ENCODE measurements at regions not wholly inside any gene's neighbourhood (a gene's known extent, or its start where the extent isn't known, plus 50 kb on each side); places are given as distances from the start of the nearest gene placed in this dataset.

DNA sequence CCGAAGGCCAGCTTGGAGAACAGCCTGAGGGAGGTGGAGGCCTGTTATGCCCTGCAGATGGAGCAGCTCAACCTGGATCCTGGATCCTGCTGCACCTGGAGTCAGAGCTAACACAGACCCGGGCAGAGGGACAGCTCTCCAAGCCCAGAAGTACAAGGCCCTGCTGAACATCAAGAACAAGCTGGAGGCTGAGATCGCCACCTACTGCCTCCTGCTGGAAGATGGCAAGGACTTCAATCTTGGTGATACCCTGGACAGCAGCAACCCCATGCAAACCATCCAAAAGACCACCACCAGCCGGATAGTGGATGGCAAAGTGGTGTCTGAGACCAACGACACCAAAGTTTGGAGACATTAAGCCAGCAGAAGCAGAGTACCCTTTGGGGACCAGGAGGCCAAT is 223.5 kb upstream of the ID4 start:
- no peak for DNase-seq (ENCODE audit: low read depth)

DNA sequence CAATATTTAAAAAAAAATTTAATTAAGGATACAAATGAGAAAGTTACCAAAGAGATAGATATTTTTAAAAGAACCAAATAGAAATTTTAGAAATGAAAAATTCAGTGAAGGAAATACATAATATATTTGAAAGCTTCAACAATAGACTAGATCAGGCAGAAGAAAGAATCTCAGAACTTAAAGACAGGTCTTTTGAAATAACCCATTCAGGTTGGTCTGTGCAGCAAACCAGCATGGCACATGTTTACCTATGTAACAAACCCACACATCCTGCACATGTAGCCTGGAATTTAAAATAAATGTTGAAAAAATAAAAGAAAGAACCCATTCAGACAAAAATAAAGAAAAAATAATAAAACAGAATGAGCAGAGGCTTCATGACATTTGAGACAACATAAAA is 221.1 kb upstream of the ID4 start:
- DNase-seq (ENCODE audit: low read depth), result no peak

DNA sequence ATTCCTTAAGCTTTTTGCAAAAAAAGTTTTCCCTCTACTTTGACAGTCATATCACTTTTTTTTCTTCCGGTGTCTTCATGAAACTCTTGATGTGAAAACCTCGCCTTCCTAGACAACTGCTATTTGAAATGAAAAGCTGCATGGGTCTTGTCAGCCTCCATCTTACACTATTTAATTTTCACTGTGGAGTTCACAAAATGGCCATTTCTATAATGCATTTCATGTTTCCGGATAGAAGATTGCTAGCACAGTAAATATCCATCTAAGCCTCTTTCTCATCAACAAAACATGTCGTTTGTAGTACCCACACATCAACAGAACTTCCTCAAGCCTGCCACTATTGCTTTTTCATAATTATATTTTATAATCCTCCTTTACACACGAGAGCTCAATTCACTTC is 204.9 kb upstream of the ID4 start:
- no peak for DNase-seq (ENCODE audit: low read depth)

DNA sequence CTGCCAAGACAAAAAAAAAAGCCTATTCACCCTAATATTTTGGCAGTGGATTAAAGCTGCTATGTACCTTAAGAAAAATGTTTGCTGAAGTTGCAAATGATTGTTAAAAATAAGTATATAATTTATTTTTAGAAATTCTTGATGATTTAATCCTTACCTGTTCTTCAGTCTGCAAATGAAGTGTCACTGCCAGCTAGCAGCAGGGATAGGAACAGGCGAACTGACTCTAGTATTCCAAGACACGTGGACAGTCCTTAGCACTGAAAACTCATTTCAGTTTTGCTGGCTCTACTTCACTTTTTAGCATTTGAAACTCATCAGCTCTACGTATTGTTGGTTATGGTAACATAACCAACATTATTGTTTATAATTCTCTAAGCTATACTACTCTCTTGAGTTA is 204.4 kb upstream of the ID4 start:
- no peak for DNase-seq (ENCODE audit: low read depth)

DNA sequence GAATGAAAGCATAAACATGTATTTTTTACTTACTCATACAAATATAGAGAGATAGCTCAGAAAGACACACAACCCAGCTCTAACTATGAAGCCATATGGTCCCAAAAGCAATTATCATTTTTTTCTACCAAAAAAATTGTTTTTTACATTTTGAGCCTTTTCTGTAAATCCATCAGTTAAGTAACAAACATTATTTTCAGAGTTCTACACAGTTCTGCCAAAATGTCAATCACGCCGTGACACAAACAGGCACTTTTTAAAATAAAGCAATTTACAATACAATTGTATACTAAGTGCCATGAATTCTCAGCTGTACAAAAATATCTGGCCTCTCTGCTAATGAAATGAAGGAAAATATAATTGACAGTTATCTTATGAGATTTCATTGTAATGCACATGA is 201.4 kb upstream of the ID4 start:
- no peak for DNase-seq (ENCODE audit: low read depth)

DNA sequence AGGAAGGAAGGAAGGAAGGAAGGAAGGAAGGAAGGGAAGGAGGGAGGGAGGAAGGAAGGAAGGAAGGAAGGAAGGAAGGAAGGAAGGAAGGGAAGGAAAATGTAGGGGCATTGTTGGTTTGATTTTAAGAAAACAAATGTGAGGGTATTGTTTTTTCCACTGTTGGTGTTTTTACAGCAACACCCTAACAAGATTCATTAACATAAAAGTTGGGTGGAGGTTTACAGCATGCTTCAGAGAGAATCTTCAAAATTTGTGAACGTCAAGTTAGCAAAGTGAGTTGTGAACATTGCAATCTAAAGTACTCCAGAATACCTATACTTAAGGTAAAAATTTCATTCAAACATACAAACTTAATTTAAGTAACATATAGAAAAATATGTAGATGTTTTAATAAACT is 200.2 kb upstream of the ID4 start:
- no peak for DNase-seq (ENCODE audit: low read depth)

DNA sequence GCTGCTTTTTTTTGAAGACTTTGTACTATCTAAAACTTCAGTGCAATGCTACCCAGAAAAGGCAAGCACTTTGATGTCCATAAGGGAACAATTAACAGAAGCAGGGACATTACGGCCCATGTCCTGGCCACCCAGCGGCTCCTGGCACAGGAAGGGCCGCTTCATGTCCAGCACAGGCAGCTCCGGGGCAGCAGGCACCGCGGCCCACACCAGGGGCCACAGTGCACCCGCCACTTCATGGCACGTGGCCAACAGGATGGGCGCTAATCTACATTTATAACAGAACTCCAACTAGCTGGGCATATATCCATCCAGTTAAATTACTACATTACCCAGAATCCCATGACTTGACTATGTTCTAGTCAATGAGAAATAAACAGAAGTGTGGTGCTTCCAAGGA is 198.2 kb upstream of the ID4 start:
- no peak for DNase-seq (ENCODE audit: low read depth)

DNA sequence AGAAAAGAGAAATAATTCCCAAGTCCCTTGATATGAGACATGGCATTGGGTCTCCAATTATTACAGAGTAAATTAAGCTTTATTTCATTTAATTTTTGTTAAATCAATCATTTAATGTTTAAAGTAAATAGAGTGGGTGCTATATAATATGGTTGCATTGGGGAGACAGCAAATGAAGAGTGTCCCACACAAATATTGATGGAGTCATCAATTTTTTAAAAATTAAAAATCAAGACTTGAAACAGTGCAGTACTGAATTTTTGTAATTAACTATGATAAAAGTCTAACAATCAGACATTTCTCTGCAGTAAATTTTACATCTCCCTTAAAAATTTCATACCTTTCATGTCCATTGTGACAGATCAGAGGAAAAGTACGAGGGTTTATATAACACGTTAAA is 193.9 kb upstream of the ID4 start:
- no peak for DNase-seq (ENCODE audit: low read depth)

DNA sequence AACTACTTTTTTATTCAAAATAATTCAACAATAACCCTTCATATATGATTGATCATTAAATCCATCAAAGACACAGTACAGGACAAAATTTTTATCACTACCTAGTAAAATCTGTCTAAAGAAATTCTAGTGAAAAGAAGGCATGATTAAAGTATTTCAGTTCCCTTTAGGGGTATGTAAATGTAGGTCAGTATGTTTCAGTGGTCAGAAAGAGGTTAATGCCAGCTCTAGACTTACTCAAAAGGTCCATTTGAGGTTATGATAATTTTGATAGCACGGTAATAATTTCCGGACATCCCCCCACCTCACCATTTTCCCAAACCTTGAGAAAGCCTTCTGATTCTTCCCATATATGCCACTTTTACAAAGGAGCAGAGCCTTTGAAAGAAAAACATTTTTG is 193.5 kb upstream of the ID4 start:
- DNase-seq (ENCODE audit: low read depth), result no peak

DNA sequence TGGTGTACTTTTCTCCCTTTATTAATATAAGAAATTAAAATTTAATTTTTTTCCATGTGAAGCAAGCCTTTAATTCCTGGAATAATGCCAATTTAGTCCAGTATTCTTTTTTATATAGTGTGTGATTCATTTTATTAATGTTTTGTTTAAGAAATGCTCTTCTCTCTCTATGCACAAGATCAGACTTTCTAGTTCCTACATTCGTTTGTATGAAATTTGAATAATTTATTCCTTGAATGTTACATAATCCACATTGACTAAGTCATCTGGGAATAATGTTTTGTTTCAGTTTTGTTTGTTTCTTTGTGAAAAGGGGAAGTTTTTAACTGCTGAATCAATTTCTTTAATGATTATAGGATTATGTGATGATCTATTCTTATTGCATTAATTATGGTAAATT is 181.4 kb upstream of the ID4 start:
- no peak for DNase-seq (ENCODE audit: low read depth)

DNA sequence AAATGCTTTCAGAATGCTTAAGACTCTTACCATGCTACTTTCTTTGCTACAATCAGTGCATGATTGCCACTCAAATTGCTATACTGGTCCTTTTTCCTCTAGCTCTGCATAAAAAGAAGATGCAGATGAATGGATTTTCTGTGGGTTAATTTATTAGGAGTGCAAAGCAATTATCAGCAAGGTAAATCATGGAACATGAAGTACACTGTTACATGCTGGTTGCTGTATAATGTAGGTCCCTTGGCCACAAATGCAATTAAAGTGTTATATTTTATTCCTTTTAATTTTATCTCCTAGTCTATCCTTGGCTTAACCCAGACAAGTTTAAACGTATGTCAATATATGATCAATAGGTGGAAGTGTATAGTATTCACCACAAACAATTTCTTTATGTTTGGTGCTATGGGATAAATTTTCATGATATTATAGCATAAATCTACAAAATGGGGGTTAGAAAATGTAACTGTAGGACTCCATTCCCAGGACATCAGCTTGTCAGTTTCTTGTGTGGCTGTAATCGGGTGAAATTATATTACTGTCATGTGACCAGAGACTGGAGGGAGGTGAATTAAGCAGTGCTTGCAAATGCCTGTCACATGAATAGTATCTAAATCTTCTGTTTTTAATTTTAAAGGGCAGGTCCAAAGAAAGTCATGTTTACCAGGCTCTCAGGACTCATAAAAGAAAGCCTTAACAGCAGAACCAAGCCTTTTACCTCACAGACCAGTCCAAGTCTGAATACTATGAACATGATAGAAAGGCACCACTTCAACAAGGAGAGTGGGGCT is 176.9 kb upstream of the ID4 start:
- no peak for DNase-seq (ENCODE audit: low read depth)

DNA sequence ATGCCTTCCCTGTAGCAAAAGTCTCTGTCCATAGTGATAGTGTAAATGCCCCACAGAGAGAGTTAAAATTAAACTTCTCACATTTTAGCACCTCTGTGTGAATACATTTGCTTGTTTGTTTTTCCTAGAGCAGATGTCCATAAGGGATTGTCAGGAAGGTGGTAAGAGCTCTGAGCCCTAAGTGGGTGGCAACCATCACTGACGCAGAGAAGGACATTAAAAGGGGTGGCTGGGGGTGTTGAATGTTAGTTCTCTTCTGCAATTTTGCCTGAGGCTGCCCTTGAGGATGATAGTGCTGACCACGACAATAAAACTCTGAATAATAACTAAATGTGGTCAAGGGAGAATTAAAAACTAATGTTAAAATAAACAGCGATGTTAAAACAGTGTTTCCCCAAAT is 174.3 kb upstream of the ID4 start:
- DNase-seq (ENCODE audit: low read depth), result no peak

DNA sequence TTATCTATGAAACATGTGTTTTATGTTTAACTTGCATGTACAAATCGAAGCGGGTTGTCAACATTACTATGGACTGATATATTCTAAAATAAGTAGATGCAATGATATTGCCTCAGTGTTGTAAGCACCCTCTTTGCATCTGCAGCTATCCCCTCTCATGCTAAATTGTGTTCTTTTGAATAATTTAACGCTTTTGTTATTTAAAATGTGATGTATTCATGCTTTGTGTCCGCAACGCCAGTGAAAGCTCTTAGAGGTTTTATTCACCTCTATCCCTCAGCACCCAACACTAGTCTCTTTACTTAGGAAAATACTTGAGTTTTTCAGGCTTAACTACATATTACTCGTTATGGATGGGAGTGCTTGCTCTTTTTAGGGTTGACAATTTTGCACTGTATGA is 173.7 kb upstream of the ID4 start:
- DNase-seq (ENCODE audit: low read depth), result no peak

DNA sequence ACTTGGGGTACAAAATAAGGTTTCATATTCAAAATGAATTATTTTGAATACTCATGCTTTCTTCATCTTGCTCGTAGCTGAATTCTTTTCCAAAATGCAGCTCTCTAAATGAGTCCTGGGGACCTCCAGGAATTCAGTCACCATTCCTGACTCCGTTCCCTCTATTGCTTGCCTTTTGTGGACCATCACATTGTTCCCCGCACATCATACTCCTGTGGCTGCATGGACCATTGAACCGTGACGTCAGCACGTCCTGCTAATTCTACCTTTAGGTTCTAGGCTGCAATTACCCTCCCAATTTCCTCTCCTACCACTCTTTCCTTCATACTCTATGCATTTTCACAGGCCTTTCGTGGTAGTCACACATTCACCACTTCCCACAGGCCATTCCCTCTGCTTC is 173.1 kb upstream of the ID4 start:
- no peak for DNase-seq (ENCODE audit: low read depth)

DNA sequence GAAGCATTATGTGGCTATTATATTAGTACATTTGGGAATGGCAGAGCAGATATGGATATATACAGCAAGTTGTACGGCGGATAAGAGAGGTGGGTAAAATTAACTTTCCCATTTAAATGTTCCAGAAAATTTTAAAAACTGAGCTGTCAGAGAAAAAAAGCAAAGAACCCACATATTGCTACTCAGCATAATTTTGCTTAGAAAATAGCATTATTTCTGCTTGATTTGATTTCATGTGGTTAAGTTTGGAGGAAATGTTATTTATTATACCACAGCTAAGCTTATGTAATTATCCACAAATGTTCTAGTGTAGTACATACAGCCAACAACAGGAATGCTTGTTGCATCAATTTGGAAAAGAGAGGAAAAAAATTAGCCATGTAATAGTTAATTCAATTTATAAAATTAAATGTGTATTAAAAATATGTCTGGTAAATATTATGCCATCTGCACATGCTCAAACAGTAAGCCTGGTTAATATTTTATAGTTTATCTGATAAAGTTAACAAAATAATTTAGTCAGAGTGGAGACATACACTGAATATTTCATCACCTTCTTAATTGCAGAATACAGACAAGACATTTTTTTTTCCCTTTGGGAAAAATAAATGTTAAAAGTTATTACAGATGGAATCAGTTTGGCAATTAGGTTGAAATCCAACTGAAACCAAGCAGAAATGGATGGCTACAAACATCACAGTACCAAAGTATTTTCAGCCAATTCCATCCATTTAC is 172.1 kb upstream of the ID4 start:
- DNase-seq (ENCODE audit: low read depth), result no peak

DNA sequence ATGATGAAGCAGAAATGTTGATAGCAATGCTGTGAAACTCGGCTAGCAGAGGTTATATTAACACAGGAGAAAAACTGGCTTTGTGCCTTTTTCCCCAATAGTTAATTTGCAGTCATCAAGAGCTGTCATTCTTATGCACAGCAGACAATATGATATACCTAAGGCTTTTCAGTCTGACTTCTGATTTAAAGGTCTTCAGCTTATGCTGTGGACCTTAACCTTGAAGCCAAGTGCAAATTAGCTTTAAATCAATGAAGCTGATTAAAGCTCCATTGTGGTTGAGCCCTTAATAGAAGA is 171.6 kb upstream of the ID4 start:
- no peak for DNase-seq (ENCODE audit: low read depth)

DNA sequence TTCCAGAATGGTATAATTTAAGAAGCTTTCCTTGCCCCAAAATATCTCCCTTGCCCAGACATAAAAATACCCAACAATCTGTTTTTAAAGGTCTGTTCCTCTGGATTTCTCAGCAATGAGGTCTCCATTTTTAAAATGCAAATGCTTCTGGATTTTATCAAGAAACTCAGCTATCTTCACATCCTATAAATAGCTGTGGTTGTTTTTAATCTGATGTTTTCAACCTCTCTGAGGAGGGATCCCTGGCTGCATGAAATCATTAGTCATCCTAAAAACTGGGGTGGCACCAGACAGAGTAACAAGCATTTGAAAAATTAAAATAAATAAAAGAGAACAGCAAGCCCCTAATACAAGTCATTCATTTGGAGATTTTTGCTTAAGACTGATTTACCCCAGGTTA is 168.5 kb upstream of the ID4 start:
- no peak for DNase-seq (ENCODE audit: low read depth)

DNA sequence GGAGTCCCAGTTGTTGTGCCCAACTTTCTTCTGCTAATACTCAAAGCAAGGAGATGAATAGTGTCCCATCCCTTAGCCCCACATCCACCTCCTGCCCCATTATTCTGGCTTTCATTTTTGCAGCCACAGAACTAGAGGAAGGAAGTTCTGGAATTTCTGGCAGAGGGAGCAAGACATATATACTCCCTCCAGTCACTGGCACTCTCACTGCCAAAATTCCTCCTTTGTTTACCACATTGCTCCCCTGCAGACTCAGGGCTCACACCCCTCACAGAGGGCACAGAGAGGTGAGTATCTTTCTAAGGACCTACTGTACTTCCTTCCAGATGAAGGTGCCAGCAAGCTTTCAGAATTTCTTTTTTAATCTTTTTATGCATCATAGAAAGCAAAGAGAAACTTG is 168.0 kb upstream of the ID4 start:
- DNase-seq (ENCODE audit: low read depth), result no peak

DNA sequence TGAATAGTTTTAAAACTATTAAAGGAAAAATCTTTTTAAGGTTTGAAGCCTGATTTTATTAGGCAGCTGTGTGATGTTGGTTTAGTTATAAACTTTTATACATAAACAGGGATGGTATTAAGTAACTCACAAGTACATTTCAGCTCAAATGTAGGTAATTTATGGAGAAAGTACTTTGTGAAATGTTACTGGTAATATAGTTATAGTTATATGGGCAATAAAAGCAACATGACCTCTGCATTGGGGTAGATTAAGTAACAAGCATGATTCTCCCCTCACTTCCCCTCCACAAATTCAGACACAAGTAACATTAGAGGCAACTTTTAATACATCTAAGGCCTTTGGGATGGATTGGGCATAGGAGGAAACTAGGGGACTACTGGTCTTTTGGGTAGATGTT is 154.3 kb upstream of the ID4 start:
- DNase-seq (ENCODE audit: low read depth), result no peak

DNA sequence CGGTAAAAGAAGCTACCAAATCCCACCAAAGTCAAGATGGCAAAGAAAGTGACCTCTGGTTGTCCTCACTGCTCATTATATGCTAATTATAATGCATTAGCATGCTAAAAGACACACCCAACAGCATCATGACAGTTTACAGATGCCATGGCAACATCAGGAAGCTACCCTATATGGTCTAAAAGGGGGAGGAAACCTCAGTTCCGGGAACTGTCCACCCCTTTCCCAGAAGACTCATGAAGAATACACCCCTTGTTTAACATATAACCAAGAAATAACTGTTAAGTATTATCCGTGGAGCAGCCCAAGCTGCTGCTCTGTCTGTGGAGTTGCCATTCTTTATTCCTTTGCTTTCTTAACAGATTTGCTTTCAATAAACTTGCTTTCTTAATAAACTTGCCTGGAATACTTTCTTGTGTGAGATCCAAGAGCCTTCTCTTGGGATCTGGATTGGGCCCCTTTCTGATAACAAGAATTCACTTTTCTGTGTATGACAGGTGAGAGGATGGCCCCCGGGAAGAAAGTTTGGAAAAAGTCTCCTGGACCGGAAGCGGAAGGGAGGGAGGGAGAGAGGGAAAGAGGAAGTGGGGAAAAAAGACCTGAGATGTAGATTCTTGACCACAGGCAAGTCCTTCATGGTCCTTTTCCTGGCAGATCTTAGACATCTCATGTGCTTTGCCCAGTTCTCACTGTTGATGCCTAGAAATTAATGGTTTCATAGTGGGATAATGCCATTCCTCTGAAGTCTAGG is 146.7 kb upstream of the ID4 start:
- no peak for DNase-seq (ENCODE audit: low read depth)

DNA sequence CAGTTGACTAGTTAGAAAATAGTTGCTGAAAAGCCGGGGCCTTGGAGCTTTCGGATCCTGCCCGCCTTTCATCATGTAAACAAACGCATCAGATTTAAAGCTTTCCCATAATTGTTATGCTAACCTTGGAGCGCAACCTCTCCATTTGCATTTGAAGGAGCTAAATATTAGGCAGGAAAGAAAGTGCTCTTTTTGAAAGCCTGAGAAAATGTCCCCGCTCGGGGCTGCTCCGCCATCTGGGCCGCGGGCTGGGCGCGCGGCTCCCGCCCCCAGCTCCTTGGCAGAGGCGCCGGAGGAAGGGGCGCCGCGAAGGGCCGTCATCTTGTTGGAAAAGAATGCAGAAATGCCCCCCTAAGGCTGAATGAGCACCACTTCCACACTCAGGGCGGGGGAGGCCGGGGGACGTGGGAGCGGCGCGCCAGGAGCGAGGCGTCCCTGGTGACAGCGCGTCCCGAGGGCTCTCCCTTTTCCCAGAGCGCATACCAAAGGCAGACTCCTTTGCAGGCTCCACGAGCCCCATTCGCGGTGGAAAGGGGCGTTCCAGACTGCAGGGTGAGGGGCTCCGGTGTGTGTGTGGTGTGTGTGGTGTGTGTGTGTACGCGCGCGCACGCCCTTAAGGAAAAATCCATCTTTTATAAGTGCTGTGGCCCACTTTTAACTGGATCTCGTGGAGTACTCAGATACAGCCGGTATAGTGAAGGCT is 145.6 kb upstream of the ID4 start:
- no peak for DNase-seq (ENCODE audit: low read depth)

DNA sequence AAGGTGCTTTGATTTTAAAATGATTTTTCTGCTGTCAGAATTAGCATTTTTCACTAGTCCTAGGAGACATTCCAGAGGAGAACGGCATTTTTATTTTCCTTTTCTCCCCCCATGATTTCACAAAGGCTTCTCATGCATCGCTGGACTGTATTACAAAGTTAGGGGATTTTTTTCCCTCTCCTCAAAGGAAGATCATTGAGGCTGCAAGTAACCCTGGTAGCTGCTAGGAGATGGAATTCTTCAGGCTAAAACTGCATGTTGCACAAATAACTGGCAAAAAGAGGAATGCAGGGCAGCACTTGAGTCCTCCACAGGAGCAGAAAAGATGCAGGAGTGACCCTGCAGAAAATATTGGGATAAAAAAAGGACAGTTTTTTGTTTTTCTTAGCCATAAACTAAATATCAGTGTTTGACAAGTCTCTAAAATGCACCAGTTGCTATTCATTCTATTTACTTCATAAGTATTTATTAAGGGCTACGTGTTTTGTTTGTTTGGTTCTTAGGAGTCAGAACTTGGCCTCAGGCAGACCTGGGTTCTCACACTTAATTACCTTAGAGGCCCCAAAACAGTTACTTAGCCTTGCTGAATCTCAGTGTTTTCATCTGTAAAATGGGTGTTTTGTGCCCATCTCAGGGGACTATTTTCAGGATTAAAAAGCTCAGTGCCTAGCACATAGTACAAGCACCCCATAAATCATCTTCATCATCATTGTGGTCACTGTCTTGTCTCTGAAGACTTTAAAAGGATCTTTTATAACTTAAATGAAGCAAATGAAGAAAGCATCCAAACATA is 144.5 kb upstream of the ID4 start:
- no peak for DNase-seq (ENCODE audit: low read depth)

All from fibroblast of the conjunctiva (primary cell).